ENCODE measurements at regions not wholly inside any gene's neighbourhood (a gene's known extent, or its start where the extent isn't known, plus 50 kb on each side); places are given as distances from the start of the nearest gene placed in this dataset.
"Not testable (repeated sequence)": the region's sequence is repeated elsewhere in the genome, so short reads cannot be mapped to it uniquely, and the experiment has no call there.

- no peaks in the 10 kb centered on the region for H3K36me3 ChIP-seq
- no peak overlapping the region for H3K4me3 ChIP-seq
- WGBS, 2 donors, result 91 to 92% methylated on average over 5 of the region's 5 CpGs
- DNase-seq (no peak), ATAC-seq (ENCODE audit: low FRiP score in 2 of 2) (no peak)
- H3K27ac ChIP-seq, result no peak overlapping the region
- no peaks in the 10 kb centered on the region for H3K9me3 ChIP-seq
- TF ChIP-seq POLR2AphosphoS5 (IDR thresholded peaks at IDR 0.05) (no peak), CTCF (IDR thresholded peaks at IDR 0.05) (no peak), POLR2A (IDR thresholded peaks at IDR 0.05) (no peak), EP300 (IDR thresholded peaks at IDR 0.05) (no peak)
- no peaks in the 10 kb centered on the region for H3K27me3 ChIP-seq
- H3K4me1 ChIP-seq, result no peaks in the 10 kb centered on the region
These were observed 1311.6 kb downstream of the RAPGEF2 start for GRCh38 chr4:160414496-160414895.

- ATAC-seq (ENCODE audit: low FRiP score in 2 of 2) (no peak), DNase-seq (no peak)
- TF ChIP-seq POLR2A (IDR thresholded peaks at IDR 0.05), result no peak
- no peak for TF ChIP-seq CTCF (IDR thresholded peaks at IDR 0.05)
- no peak for TF ChIP-seq POLR2AphosphoS5 (IDR thresholded peaks at IDR 0.05)
- TF ChIP-seq EP300 (IDR thresholded peaks at IDR 0.05), result no peak
- WGBS, 2 donors, result 56 to 58% methylated on average over 6 of the region's 6 CpGs
- Histone ChIP-seq H3K4me1 (no peaks in the 10 kb centered on the region), H3K27me3 (no peaks in the 10 kb centered on the region), H3K27ac (no peak overlapping the region), H3K9me3 (no peaks in the 10 kb centered on the region), H3K4me3 (no peak overlapping the region), H3K36me3 (no peaks in the 10 kb centered on the region)
These were observed 1321.1 kb downstream of the RAPGEF2 start for GRCh38 chr4:160423879-160424451.

- H3K4me3 ChIP-seq, result no peak overlapping the region
- H3K27me3 ChIP-seq, result no peaks in the 10 kb centered on the region
- no peak overlapping the region for H3K27ac ChIP-seq
- H3K9me3 ChIP-seq, result no peaks in the 10 kb centered on the region
- DNase-seq (no peak), ATAC-seq (ENCODE audit: low FRiP score in 2 of 2) (no peak)
- no peak for TF ChIP-seq CTCF (IDR thresholded peaks at IDR 0.05)
- no peak for TF ChIP-seq EP300 (IDR thresholded peaks at IDR 0.05)
- H3K4me1 ChIP-seq, result no peaks in the 10 kb centered on the region
- H3K36me3 ChIP-seq, result no peaks in the 10 kb centered on the region
- 88 to 92% methylated on average over 2 of the region's 2 CpGs for WGBS, 2 donors
These were observed 1323.4 kb downstream of the RAPGEF2 start for GRCh38 chr4:160426233-160426632.

- TF ChIP-seq EP300 (IDR thresholded peaks at IDR 0.05), result no peak
- TF ChIP-seq POLR2AphosphoS5 (IDR thresholded peaks at IDR 0.05), result no peak
- TF ChIP-seq POLR2A (IDR thresholded peaks at IDR 0.05), result no peak
- TF ChIP-seq CTCF (IDR thresholded peaks at IDR 0.05), result no peak
- no peak for DNase-seq
- Histone ChIP-seq H3K4me1 (no peaks in the 10 kb centered on the region), H3K9me3 (no peaks in the 10 kb centered on the region), H3K27me3 (no peaks in the 10 kb centered on the region), H3K27ac (no peak overlapping the region), H3K4me3 (no peak overlapping the region), H3K36me3 (no peaks in the 10 kb centered on the region)
- no peak for ATAC-seq (ENCODE audit: low FRiP score in 2 of 2)
- 60 to 64% methylated on average over 3 of the region's 3 CpGs for WGBS, 2 donors
These were observed 1348.0 kb downstream of the RAPGEF2 start for GRCh38 chr4:160450876-160451275.

GRCh38 chr4:160481696-160482690 lies 1379.1 kb downstream of the RAPGEF2 start:
- H3K4me1 ChIP-seq; H3K36me3 ChIP-seq; ATAC-seq (ENCODE audit: low FRiP score in 2 of 2); H3K27me3 ChIP-seq; H3K9me3 ChIP-seq; H3K4me3 ChIP-seq; H3K27ac ChIP-seq: not testable (repeated sequence)
- peak in 1 of 2 donors; percentile 73 for DNase-seq
- 88 to 90% methylated on average over 17 to 20 of the region's 39 CpGs for whole genome bisulfite sequencing, 2 donors

All from upper lobe of left lung (tissue), 6 donors.